H1 (cell line): ENCODE measurements at regions not wholly inside any gene's neighbourhood (a gene's known extent, or its start where the extent isn't known, plus 50 kb on each side); places are given as distances from the start of the nearest gene placed in this dataset.

Source experiments
- CTCF ChIA-PET: fragments of 300-600 bp; sonication (Branson Sonifier 250); formaldehyde crosslinking; loops from one replicate; lab custom pipeline; 2021; ENCODE audit not compliant: partially characterized antibody; lab: Charles Lee
- POLR2A ChIA-PET: fragments of 300-600 bp; sonication (Branson Sonifier 250); formaldehyde crosslinking; loops from one replicate; lab custom pipeline; 2021; ENCODE audit warnings: inconsistent platforms; ENCODE audit not compliant: partially characterized antibody; lab: Charles Lee
- DNase-seq, 2 experiments: peaks; one replicate each; pipeline versions ENCODE4 v3.0.0 to v3.0.0-alpha.2; 2010 to 2022; ENCODE audit warnings: low spot score in 2 of 2, low read depth in 1 of 2, mixed read lengths in 1 of 2
- FAIRE-seq: peaks from 2 replicates; lab custom pipeline; 2011; peaks lifted over from hg19 to GRCh38; lab: Jason Lieb, UNC
- H2AFZ ChIP-seq: 2 replicates; pipeline ENCODE4 v1.8.1; 2012; ENCODE audit warnings: low read length, inconsistent platforms
- H2AK5ac ChIP-seq: 2 replicates; pipeline ENCODE4 v1.6.1; 2013; ENCODE audit warnings: low read depth, low read length
- H2BK120ac ChIP-seq: replicated peaks from 2 replicates; pipeline ENCODE3; 2013; ENCODE audit warnings: low read depth, low read length, inconsistent platforms
- H2BK12ac ChIP-seq: 2 replicates; pipeline ENCODE4 v1.6.1; 2013; ENCODE audit warnings: low read depth, low read length
- H2BK15ac ChIP-seq: 2 replicates; pipeline ENCODE4 v1.6.1; 2013; ENCODE audit warnings: low read length
- H2BK20ac ChIP-seq: 2 replicates; pipeline ENCODE4 v1.6.1; 2013; ENCODE audit warnings: low read length
- H2BK5ac ChIP-seq: 2 replicates; pipeline ENCODE4 v1.6.1; 2013; ENCODE audit warnings: low read depth, low read length
- H3K14ac ChIP-seq: 2 replicates; pipeline ENCODE4 v1.6.1; 2013; ENCODE audit warnings: inconsistent platforms; ENCODE audit not compliant: insufficient read length
- H3K18ac ChIP-seq: 2 replicates; pipeline ENCODE4 v1.6.1; 2013; ENCODE audit warnings: low read length; ENCODE audit errors: extremely low read depth
- H3K23ac ChIP-seq: 2 replicates; pipeline ENCODE4 v1.6.1; 2013; ENCODE audit warnings: inconsistent platforms; ENCODE audit not compliant: insufficient read length
- H3K23me2 ChIP-seq: 2 replicates; pipeline ENCODE4 v1.6.1; 2013; ENCODE audit warnings: low read depth, low read length
- H3K27ac ChIP-seq: 2 replicates; pipeline ENCODE4 v1.6.1; 2011; ENCODE audit warnings: low read depth, low read length, inconsistent platforms
- H3K27me3 ChIP-seq, 4 experiments: replicated peaks in 1 of 4; 1 replicate in 1 of 4; 2 replicates in 3 of 4; pipeline versions ENCODE4 v1.6.1 to v1.8.1; 2011 to 2013; ENCODE audit warnings: low read length in 3 of 4, mild to moderate bottlenecking in 3 of 4, inconsistent platforms in 2 of 4, mixed read lengths in 2 of 4, moderate library complexity in 1 of 4; ENCODE audit not compliant: control insufficient read depth in 3 of 4, insufficient read depth in 3 of 4; ENCODE audit errors: extremely low read depth in 1 of 4
- H3K36me3 ChIP-seq, 4 experiments: 2 replicates each; pipeline versions ENCODE4 v1.6.1 to v1.8.1; 2011 to 2013; ENCODE audit warnings: mild to moderate bottlenecking in 4 of 4, low read length in 3 of 4, moderate library complexity in 2 of 4, control low read depth in 1 of 4, inconsistent platforms in 1 of 4; ENCODE audit not compliant: insufficient read depth in 4 of 4, control insufficient read depth in 2 of 4
- H3K4ac ChIP-seq: replicated peaks from 2 replicates; pipeline ENCODE3; 2013; ENCODE audit warnings: low read length, low read depth, mixed read lengths, inconsistent platforms; ENCODE audit not compliant: insufficient read length
- H3K4me1 ChIP-seq, 4 experiments: replicated peaks in 1 of 4; 1 replicate in 1 of 4; 2 replicates in 3 of 4; pipeline versions ENCODE4 v1.6.1 to v1.8.1; 2011 to 2013; ENCODE audit warnings: low read length in 3 of 4, inconsistent platforms in 2 of 4, mixed read lengths in 1 of 4; ENCODE audit not compliant: insufficient read depth in 4 of 4, control insufficient read depth in 3 of 4
- H3K4me2 ChIP-seq, 2 experiments: 2 replicates each; pipeline versions ENCODE4 v1.6.1 to v1.8.1; 2011 to 2013; ENCODE audit warnings: low read depth in 2 of 2, low read length in 2 of 2, control low read depth in 1 of 2, inconsistent platforms in 1 of 2, mild to moderate bottlenecking in 1 of 2; ENCODE audit not compliant: insufficient read depth in 1 of 2
- H3K4me3 ChIP-seq, 4 experiments: fragments of 200-600, 300-600 bp in 1 of 4; sonication (generic), shearing (Covaris generic), sonication (Bioruptor Twin) in 1 of 4; 2 replicates each; pipeline versions ENCODE4 v1.5.1 to v1.8.1; 2011 to 2016; ENCODE audit warnings: low read length in 4 of 4, low read depth in 3 of 4, control low read depth in 2 of 4, inconsistent platforms in 2 of 4, mild to moderate bottlenecking in 2 of 4, mixed read lengths in 1 of 4, moderate library complexity in 1 of 4; ENCODE audit not compliant: insufficient read depth in 2 of 4; ENCODE audit errors: extremely low read depth in 1 of 4
- H3K56ac ChIP-seq: replicated peaks from 2 replicates; pipeline ENCODE3; 2013; ENCODE audit warnings: low read depth, mild to moderate bottlenecking, mixed read lengths, low read length, inconsistent platforms; ENCODE audit not compliant: insufficient read length
- H3K79me1 ChIP-seq: 2 replicates; pipeline ENCODE4 v1.6.1; 2013; ENCODE audit warnings: low read depth, low read length, control low read depth
- H3K79me2 ChIP-seq, 2 experiments: 2 replicates each; pipeline versions ENCODE4 v1.6.1 to v1.8.1; 2012 to 2013; ENCODE audit warnings: low read length in 2 of 2, mild to moderate bottlenecking in 2 of 2, inconsistent platforms in 1 of 2; ENCODE audit not compliant: insufficient read depth in 2 of 2, control insufficient read depth in 1 of 2
- H3K9ac ChIP-seq, 4 experiments: replicated peaks in 1 of 4; 1 replicate in 1 of 4; 2 replicates in 3 of 4; pipeline versions ENCODE4 v1.6.1 to v1.8.1; 2011 to 2013; ENCODE audit warnings: low read depth in 3 of 4, low read length in 3 of 4, control low read depth in 2 of 4, mild to moderate bottlenecking in 2 of 4, moderate library complexity in 2 of 4, inconsistent platforms in 1 of 4; ENCODE audit errors: extremely low read depth in 1 of 4
- H3K9me3 ChIP-seq, 2 experiments: 2 replicates each; pipeline versions ENCODE4 v1.6.1 to v1.8.1; 2012 to 2013; ENCODE audit warnings: mild to moderate bottlenecking in 2 of 2, moderate library complexity in 2 of 2, control low read depth in 1 of 2, inconsistent platforms in 1 of 2, low read depth in 1 of 2, low read length in 1 of 2, mixed read lengths in 1 of 2; ENCODE audit not compliant: insufficient read depth in 2 of 2
- H4K20me1 ChIP-seq, 2 experiments: replicated peaks in 1 of 2; 2 replicates each; pipeline versions ENCODE3 to v1.8.1; 2011 to 2013; ENCODE audit warnings: inconsistent platforms in 2 of 2, low read length in 2 of 2, mild to moderate bottlenecking in 1 of 2; ENCODE audit not compliant: insufficient read depth in 2 of 2, control insufficient read depth in 1 of 2
- H4K5ac ChIP-seq: 2 replicates; pipeline ENCODE4 v1.6.1; 2013; ENCODE audit warnings: low read length, low read depth, mixed read lengths, inconsistent platforms; ENCODE audit not compliant: insufficient read length
- H4K8ac ChIP-seq: 2 replicates; pipeline ENCODE4 v1.8.0; 2013; ENCODE audit warnings: mild to moderate bottlenecking, moderate library complexity, low read length, inconsistent platforms; ENCODE audit not compliant: insufficient read depth; ENCODE audit errors: extremely low read depth
- H4K91ac ChIP-seq: replicated peaks from 2 replicates; pipeline ENCODE3; 2013; ENCODE audit warnings: low read length, mixed read lengths, inconsistent platforms; ENCODE audit not compliant: insufficient read length
- ATF3 ChIP-seq: IDR thresholded peaks from 2 replicates; pipeline ENCODE4 v1.6.1; 2011; ENCODE audit warnings: low read depth, mild to moderate bottlenecking, low read length; ENCODE audit not compliant: insufficient read depth
- BACH1 ChIP-seq: IDR thresholded peaks from 2 replicates; pipeline ENCODE4 v1.6.1; 2012; ENCODE audit warnings: low read length, improper control_type of control experiment
- CTBP2 ChIP-seq: IDR thresholded peaks from 2 replicates; pipeline ENCODE4 v1.7.0; 2011; ENCODE audit warnings: borderline replicate concordance, mild to moderate bottlenecking, moderate library complexity, mixed read lengths, low read length; ENCODE audit not compliant: insufficient read depth, insufficient read length
- EZH2 ChIP-seq: fragments of 200-600 bp; sonication (generic); IDR thresholded peaks from 2 replicates; pipeline ENCODE4 v1.7.1; 2012; ENCODE audit warnings: low read depth, mild to moderate bottlenecking, moderate library complexity, low read length, inconsistent platforms; ENCODE audit not compliant: severe bottlenecking
- JUN ChIP-seq: IDR thresholded peaks from 2 replicates; pipeline ENCODE4 v1.6.1; 2011; ENCODE audit warnings: low read depth, mild to moderate bottlenecking, improper control_type of control experiment, low read length
- POLR2A ChIP-seq, 2 experiments: IDR thresholded peaks; 1 replicate in 1 of 2; 2 replicates in 1 of 2; pipeline ENCODE4 v1.6.1; 2011; ENCODE audit warnings: low read depth in 2 of 2, low read length in 2 of 2, mild to moderate bottlenecking in 2 of 2; ENCODE audit errors: control extremely low read depth in 1 of 2
- RAD21 ChIP-seq, 2 experiments: IDR thresholded peaks in 1 of 2; conservative IDR thresholded peaks in 1 of 2; 2 replicates each; pipeline ENCODE4 v1.6.1; 2011; ENCODE audit warnings: low read depth in 2 of 2, low read length in 2 of 2, improper control_type of control experiment in 1 of 2, inconsistent platforms in 1 of 2, mild to moderate bottlenecking in 1 of 2, moderate library complexity in 1 of 2
- SAP30 ChIP-seq: fragments of 300-600 bp; sonication (generic); IDR thresholded peaks from 2 replicates; pipeline ENCODE4 v1.7.1; 2012; ENCODE audit warnings: low read length, moderate library complexity, mild to moderate bottlenecking, inconsistent platforms; ENCODE audit not compliant: insufficient read depth, insufficient replicate concordance
- SIRT6 ChIP-seq: IDR thresholded peaks from one replicate; pipeline ENCODE4 v1.7.1; 2012; ENCODE audit warnings: low read length, inconsistent platforms
- TAF1 ChIP-seq: IDR thresholded peaks from 2 replicates; pipeline ENCODE4 v1.6.1; 2011; ENCODE audit warnings: mild to moderate bottlenecking, low read depth, low read length
- TBP ChIP-seq: IDR thresholded peaks from 2 replicates; pipeline ENCODE4 v1.6.1; 2011; ENCODE audit warnings: low read depth, low read length, improper control_type of control experiment
- WGBS, 2 experiments: shearing (Covaris generic) in 1 of 2; methylation state at CpG; one replicate each; pipeline versions ENCODE4 v1.1.6 to v1.1.7; 2013 to 2015; ENCODE audit warnings: low lambda C conversion rate in 2 of 2, mixed read lengths in 2 of 2, inconsistent platforms in 1 of 2, low coverage in 1 of 2, missing lambda C conversion rate in 1 of 2; ENCODE audit not compliant: insufficient replicate concordance in 2 of 2, insufficient coverage in 1 of 2, insufficient read length in 1 of 2; ENCODE audit errors: extremely low coverage in 1 of 2, missing lambda C conversion rate in 1 of 2; 5-methylcytosine and 5-hydroxymethylcytosine counted together

DNA sequence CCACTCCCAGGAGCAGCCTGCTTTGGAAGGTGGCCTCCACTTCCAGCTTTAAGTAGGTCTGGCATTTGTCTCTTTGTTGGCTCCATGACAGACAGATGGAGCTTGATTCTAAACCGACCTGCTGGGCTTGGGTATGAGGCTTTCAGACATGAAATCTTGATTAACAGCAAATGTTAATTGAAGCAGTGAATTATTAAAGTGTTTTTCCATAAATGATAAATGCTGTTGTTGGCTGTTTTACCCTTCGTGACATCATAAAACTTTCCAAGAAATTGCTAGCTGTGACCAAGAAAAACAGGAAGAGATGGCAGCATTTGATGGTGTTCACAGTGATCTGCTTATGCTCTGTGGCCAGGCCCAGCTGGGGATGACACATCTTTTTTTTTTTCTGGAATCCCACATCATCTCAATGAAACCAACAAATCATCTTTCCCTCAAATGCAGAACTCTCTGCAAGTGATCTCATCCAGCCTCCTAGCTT lies 66.1 kb downstream of the RBMXL2 start:
- Histone ChIP-seq H3K27me3 (no peaks in the 10 kb centered on the region), H3K23me2 (no peaks in the 10 kb centered on the region), H2BK20ac (no peak overlapping the region), H3K9ac (no peak overlapping the region), H3K18ac (no peak overlapping the region), H3K9me3 (no peaks in the 10 kb centered on the region), H2AFZ (no peak overlapping the region), H4K20me1 (no peaks in the 10 kb centered on the region), H4K8ac (no peak overlapping the region), H3K79me2 (no peaks in the 10 kb centered on the region), H2BK15ac (no peak overlapping the region), H3K36me3 (no peaks in the 10 kb centered on the region), H3K56ac (no peak overlapping the region), H2AK5ac (no peak overlapping the region), H4K5ac (no peak overlapping the region), H3K79me1 (no peaks in the 10 kb centered on the region), H3K23ac (no peak overlapping the region), H3K14ac (no peak overlapping the region), H3K4me2 (no peak overlapping the region), H3K4me3 (no peak overlapping the region), H3K4ac (no peak overlapping the region), H2BK12ac (no peak overlapping the region), H3K27ac (no peak overlapping the region), H2BK5ac (no peak overlapping the region), H4K91ac (no peak overlapping the region), H2BK120ac (no peak overlapping the region), H3K4me1 (no peaks in the 10 kb centered on the region)
- CTCF ChIA-PET = interaction anchor here (0.6 to 2.4 kb wide), 6 partner anchors 10 to 198 kb away, joined by 3 to 17 read pairs (median 4); no protein-coding TSS in a partner anchor
- 73% methylated on average over 2 of the region's 2 CpGs; no CpG with 5 or more reads in 1 of the 2 experiments for WGBS, 2 experiments
- DNase-seq = no peak
- FAIRE-seq = no peak
- TF ChIP-seq BACH1 = no peak
- no peak for TF ChIP-seq SAP30
- no peak for TF ChIP-seq RAD21 (IDR thresholded peaks at IDR 0.05 in 1 of 2, conservative IDR thresholded peaks at IDR 0.05 in 1 of 2; ENCODE audit: low read depth in 2 of 2, low read length in 2 of 2)
- no peak for TF ChIP-seq ATF3
- no peak for TF ChIP-seq TBP
- TF ChIP-seq CTBP2 = no peak
- TF ChIP-seq TAF1 = no peak
- TF ChIP-seq JUN = no peak
- TF ChIP-seq POLR2A (IDR thresholded peaks at IDR 0.05; ENCODE audit: control extremely low read depth in 1 of 2, low read depth in 2 of 2, low read length in 2 of 2) = no peak
- no peak for TF ChIP-seq SIRT6
- TF ChIP-seq EZH2 = no peak
- POLR2A ChIA-PET = no interaction called here
